H1 (cell line): ENCODE measurements at regions not wholly inside any gene's neighbourhood (a gene's known extent, or its start where the extent isn't known, plus 50 kb on each side); places are given as distances from the start of the nearest gene placed in this dataset.

ENCODE experiments used
- CTCF ChIA-PET: fragments of 300-600 bp; sonication (Branson Sonifier 250); formaldehyde crosslinking; loops from one replicate; lab custom pipeline; 2021; ENCODE audit not compliant: partially characterized antibody; lab: Charles Lee
- POLR2A ChIA-PET: fragments of 300-600 bp; sonication (Branson Sonifier 250); formaldehyde crosslinking; loops from one replicate; lab custom pipeline; 2021; ENCODE audit warnings: inconsistent platforms; ENCODE audit not compliant: partially characterized antibody; lab: Charles Lee
- DNase-seq, 2 experiments: peaks; one replicate each; pipeline versions ENCODE4 v3.0.0 to v3.0.0-alpha.2; 2010 to 2022; ENCODE audit warnings: low spot score in 2 of 2, low read depth in 1 of 2, mixed read lengths in 1 of 2
- FAIRE-seq: peaks from 2 replicates; lab custom pipeline; 2011; peaks lifted over from hg19 to GRCh38; lab: Jason Lieb, UNC
- H2AFZ ChIP-seq: 2 replicates; pipeline ENCODE4 v1.8.1; 2012; ENCODE audit warnings: low read length, inconsistent platforms
- H2AK5ac ChIP-seq: 2 replicates; pipeline ENCODE4 v1.6.1; 2013; ENCODE audit warnings: low read depth, low read length
- H2BK120ac ChIP-seq: replicated peaks from 2 replicates; pipeline ENCODE3; 2013; ENCODE audit warnings: low read depth, low read length, inconsistent platforms
- H2BK12ac ChIP-seq: 2 replicates; pipeline ENCODE4 v1.6.1; 2013; ENCODE audit warnings: low read depth, low read length
- H2BK15ac ChIP-seq: 2 replicates; pipeline ENCODE4 v1.6.1; 2013; ENCODE audit warnings: low read length
- H2BK20ac ChIP-seq: 2 replicates; pipeline ENCODE4 v1.6.1; 2013; ENCODE audit warnings: low read length
- H2BK5ac ChIP-seq: 2 replicates; pipeline ENCODE4 v1.6.1; 2013; ENCODE audit warnings: low read depth, low read length
- H3K14ac ChIP-seq: 2 replicates; pipeline ENCODE4 v1.6.1; 2013; ENCODE audit warnings: inconsistent platforms; ENCODE audit not compliant: insufficient read length
- H3K18ac ChIP-seq: 2 replicates; pipeline ENCODE4 v1.6.1; 2013; ENCODE audit warnings: low read length; ENCODE audit errors: extremely low read depth
- H3K23ac ChIP-seq: 2 replicates; pipeline ENCODE4 v1.6.1; 2013; ENCODE audit warnings: inconsistent platforms; ENCODE audit not compliant: insufficient read length
- H3K23me2 ChIP-seq: 2 replicates; pipeline ENCODE4 v1.6.1; 2013; ENCODE audit warnings: low read depth, low read length
- H3K27ac ChIP-seq: 2 replicates; pipeline ENCODE4 v1.6.1; 2011; ENCODE audit warnings: low read depth, low read length, inconsistent platforms
- H3K27me3 ChIP-seq, 4 experiments: replicated peaks in 1 of 4; 1 replicate in 1 of 4; 2 replicates in 3 of 4; pipeline versions ENCODE4 v1.6.1 to v1.8.1; 2011 to 2013; ENCODE audit warnings: low read length in 3 of 4, mild to moderate bottlenecking in 3 of 4, inconsistent platforms in 2 of 4, mixed read lengths in 2 of 4, moderate library complexity in 1 of 4; ENCODE audit not compliant: control insufficient read depth in 3 of 4, insufficient read depth in 3 of 4; ENCODE audit errors: extremely low read depth in 1 of 4
- H3K36me3 ChIP-seq, 4 experiments: 2 replicates each; pipeline versions ENCODE4 v1.6.1 to v1.8.1; 2011 to 2013; ENCODE audit warnings: mild to moderate bottlenecking in 4 of 4, low read length in 3 of 4, moderate library complexity in 2 of 4, control low read depth in 1 of 4, inconsistent platforms in 1 of 4; ENCODE audit not compliant: insufficient read depth in 4 of 4, control insufficient read depth in 2 of 4
- H3K4ac ChIP-seq: replicated peaks from 2 replicates; pipeline ENCODE3; 2013; ENCODE audit warnings: low read length, low read depth, mixed read lengths, inconsistent platforms; ENCODE audit not compliant: insufficient read length
- H3K4me1 ChIP-seq, 4 experiments: replicated peaks in 1 of 4; 1 replicate in 1 of 4; 2 replicates in 3 of 4; pipeline versions ENCODE4 v1.6.1 to v1.8.1; 2011 to 2013; ENCODE audit warnings: low read length in 3 of 4, inconsistent platforms in 2 of 4, mixed read lengths in 1 of 4; ENCODE audit not compliant: insufficient read depth in 4 of 4, control insufficient read depth in 3 of 4
- H3K4me2 ChIP-seq, 2 experiments: 2 replicates each; pipeline versions ENCODE4 v1.6.1 to v1.8.1; 2011 to 2013; ENCODE audit warnings: low read depth in 2 of 2, low read length in 2 of 2, control low read depth in 1 of 2, inconsistent platforms in 1 of 2, mild to moderate bottlenecking in 1 of 2; ENCODE audit not compliant: insufficient read depth in 1 of 2
- H3K4me3 ChIP-seq, 4 experiments: fragments of 200-600, 300-600 bp in 1 of 4; sonication (generic), shearing (Covaris generic), sonication (Bioruptor Twin) in 1 of 4; 2 replicates each; pipeline versions ENCODE4 v1.5.1 to v1.8.1; 2011 to 2016; ENCODE audit warnings: low read length in 4 of 4, low read depth in 3 of 4, control low read depth in 2 of 4, inconsistent platforms in 2 of 4, mild to moderate bottlenecking in 2 of 4, mixed read lengths in 1 of 4, moderate library complexity in 1 of 4; ENCODE audit not compliant: insufficient read depth in 2 of 4; ENCODE audit errors: extremely low read depth in 1 of 4
- H3K56ac ChIP-seq: replicated peaks from 2 replicates; pipeline ENCODE3; 2013; ENCODE audit warnings: low read depth, mild to moderate bottlenecking, mixed read lengths, low read length, inconsistent platforms; ENCODE audit not compliant: insufficient read length
- H3K79me1 ChIP-seq: 2 replicates; pipeline ENCODE4 v1.6.1; 2013; ENCODE audit warnings: low read depth, low read length, control low read depth
- H3K79me2 ChIP-seq, 2 experiments: 2 replicates each; pipeline versions ENCODE4 v1.6.1 to v1.8.1; 2012 to 2013; ENCODE audit warnings: low read length in 2 of 2, mild to moderate bottlenecking in 2 of 2, inconsistent platforms in 1 of 2; ENCODE audit not compliant: insufficient read depth in 2 of 2, control insufficient read depth in 1 of 2
- H3K9ac ChIP-seq, 4 experiments: replicated peaks in 1 of 4; 1 replicate in 1 of 4; 2 replicates in 3 of 4; pipeline versions ENCODE4 v1.6.1 to v1.8.1; 2011 to 2013; ENCODE audit warnings: low read depth in 3 of 4, low read length in 3 of 4, control low read depth in 2 of 4, mild to moderate bottlenecking in 2 of 4, moderate library complexity in 2 of 4, inconsistent platforms in 1 of 4; ENCODE audit errors: extremely low read depth in 1 of 4
- H3K9me3 ChIP-seq, 2 experiments: 2 replicates each; pipeline versions ENCODE4 v1.6.1 to v1.8.1; 2012 to 2013; ENCODE audit warnings: mild to moderate bottlenecking in 2 of 2, moderate library complexity in 2 of 2, control low read depth in 1 of 2, inconsistent platforms in 1 of 2, low read depth in 1 of 2, low read length in 1 of 2, mixed read lengths in 1 of 2; ENCODE audit not compliant: insufficient read depth in 2 of 2
- H4K20me1 ChIP-seq, 2 experiments: replicated peaks in 1 of 2; 2 replicates each; pipeline versions ENCODE3 to v1.8.1; 2011 to 2013; ENCODE audit warnings: inconsistent platforms in 2 of 2, low read length in 2 of 2, mild to moderate bottlenecking in 1 of 2; ENCODE audit not compliant: insufficient read depth in 2 of 2, control insufficient read depth in 1 of 2
- H4K5ac ChIP-seq: 2 replicates; pipeline ENCODE4 v1.6.1; 2013; ENCODE audit warnings: low read length, low read depth, mixed read lengths, inconsistent platforms; ENCODE audit not compliant: insufficient read length
- H4K8ac ChIP-seq: 2 replicates; pipeline ENCODE4 v1.8.0; 2013; ENCODE audit warnings: mild to moderate bottlenecking, moderate library complexity, low read length, inconsistent platforms; ENCODE audit not compliant: insufficient read depth; ENCODE audit errors: extremely low read depth
- H4K91ac ChIP-seq: replicated peaks from 2 replicates; pipeline ENCODE3; 2013; ENCODE audit warnings: low read length, mixed read lengths, inconsistent platforms; ENCODE audit not compliant: insufficient read length
- NANOG ChIP-seq: IDR thresholded peaks from 2 replicates; pipeline ENCODE4 v1.6.1; 2011; ENCODE audit warnings: low read length, low read depth, mild to moderate bottlenecking, inconsistent platforms; ENCODE audit not compliant: insufficient read depth, poor library complexity, severe bottlenecking
- WGBS, 2 experiments: shearing (Covaris generic) in 1 of 2; methylation state at CpG; one replicate each; pipeline versions ENCODE4 v1.1.6 to v1.1.7; 2013 to 2015; ENCODE audit warnings: low lambda C conversion rate in 2 of 2, mixed read lengths in 2 of 2, inconsistent platforms in 1 of 2, low coverage in 1 of 2, missing lambda C conversion rate in 1 of 2; ENCODE audit not compliant: insufficient replicate concordance in 2 of 2, insufficient coverage in 1 of 2, insufficient read length in 1 of 2; ENCODE audit errors: extremely low coverage in 1 of 2, missing lambda C conversion rate in 1 of 2; 5-methylcytosine and 5-hydroxymethylcytosine counted together

GRCh38 chr11:15890031-15890713 is 466.2 kb downstream of the SOX6 start:
- H3K23ac ChIP-seq, result no peak overlapping the region
- ChIA-PET CTCF (interaction anchor here (0.6 to 3.6 kb wide), 7 partner anchors 8 to 739 kb away, joined by 3 to 9 read pairs (median 3); no protein-coding TSS in a partner anchor), POLR2A (no interaction called here)
- DNase-seq, result no peak
- TF ChIP-seq NANOG, result no peak
- no peak overlapping the region for H2AK5ac ChIP-seq
- H2BK15ac ChIP-seq, result no peak overlapping the region
- no peak overlapping the region for H2BK5ac ChIP-seq
- H3K4me2 ChIP-seq, result no peak overlapping the region
- H3K23me2 ChIP-seq, result no peaks in the 10 kb centered on the region
- H2BK12ac ChIP-seq, result no peak overlapping the region
- H4K8ac ChIP-seq, result no peak overlapping the region
- no peaks in the 10 kb centered on the region for H3K9me3 ChIP-seq
- FAIRE-seq, result no peak
- no peak overlapping the region for H3K4ac ChIP-seq
- H3K14ac ChIP-seq, result no peak overlapping the region
- peak overlapping the region; percentile 83; the same call in 1 of the 2 replicates for H2AFZ ChIP-seq
- 90% methylated on average over 9 of the region's 9 CpGs; no CpG with 5 or more reads in 1 of the 2 experiments for WGBS, 2 experiments
- no peaks in the 10 kb centered on the region for H3K79me2 ChIP-seq
- H3K27me3 ChIP-seq, result no peaks in the 10 kb centered on the region
- H3K18ac ChIP-seq, result no peak overlapping the region
- no peak overlapping the region for H3K9ac ChIP-seq
- no peaks in the 10 kb centered on the region for H3K4me1 ChIP-seq
- H4K91ac ChIP-seq, result no peak overlapping the region
- H3K79me1 ChIP-seq, result no peaks in the 10 kb centered on the region
- H3K27ac ChIP-seq, result no peak overlapping the region
- H3K56ac ChIP-seq, result no peak overlapping the region
- H3K36me3 ChIP-seq, result no peaks in the 10 kb centered on the region; a peak in 1 of 8 replicates
- no peaks in the 10 kb centered on the region for H4K20me1 ChIP-seq
- no peak overlapping the region for H2BK20ac ChIP-seq
- H2BK120ac ChIP-seq, result no peak overlapping the region
- H3K4me3 ChIP-seq, result no peak overlapping the region
- no peak overlapping the region for H4K5ac ChIP-seq
